H1 (cell line): ENCODE measurements at regions not wholly inside any gene's neighbourhood (a gene's known extent, or its start where the extent isn't known, plus 50 kb on each side); places are given as distances from the start of the nearest gene placed in this dataset.

ENCODE experiments used
- CTCF ChIP-seq, 3 experiments: IDR thresholded peaks; 1 replicate in 2 of 3; 2 replicates in 1 of 3; pipeline versions ENCODE4 v1.5.1 to v1.6.1; 2011; ENCODE audit warnings: low read length in 3 of 3, mild to moderate bottlenecking in 3 of 3, inconsistent platforms in 2 of 3, low read depth in 1 of 3, moderate library complexity in 1 of 3; ENCODE audit not compliant: insufficient read depth in 1 of 3; ENCODE audit errors: control extremely low read depth in 1 of 3
- EP300 ChIP-seq, 2 experiments: IDR thresholded peaks; 1 replicate in 1 of 2; 2 replicates in 1 of 2; pipeline ENCODE4 v1.6.1; 2011 to 2012; ENCODE audit warnings: low read depth in 2 of 2, low read length in 2 of 2, mild to moderate bottlenecking in 2 of 2, borderline replicate concordance in 1 of 2, inconsistent platforms in 1 of 2, moderate library complexity in 1 of 2
- EZH2 ChIP-seq: fragments of 200-600 bp; sonication (generic); IDR thresholded peaks from 2 replicates; pipeline ENCODE4 v1.7.1; 2012; ENCODE audit warnings: low read depth, mild to moderate bottlenecking, moderate library complexity, low read length, inconsistent platforms; ENCODE audit not compliant: severe bottlenecking
- GABPA ChIP-seq: IDR thresholded peaks from 2 replicates; pipeline ENCODE4 v1.6.1; 2011; ENCODE audit warnings: mild to moderate bottlenecking, low read length, moderate library complexity, borderline replicate concordance; ENCODE audit not compliant: insufficient read depth
- HDAC6 ChIP-seq: IDR thresholded peaks from one replicate; pipeline ENCODE4 v1.7.1; 2012; ENCODE audit warnings: low read depth, mild to moderate bottlenecking, inconsistent platforms, low read length, moderate library complexity
- JUN ChIP-seq: IDR thresholded peaks from 2 replicates; pipeline ENCODE4 v1.6.1; 2011; ENCODE audit warnings: low read depth, mild to moderate bottlenecking, improper control_type of control experiment, low read length
- MAFK ChIP-seq: IDR thresholded peaks from 2 replicates; pipeline ENCODE4 v1.6.1; 2012; ENCODE audit warnings: low read depth, mild to moderate bottlenecking, improper control_type of control experiment, low read length
- POLR2A ChIP-seq, 2 experiments: IDR thresholded peaks; 1 replicate in 1 of 2; 2 replicates in 1 of 2; pipeline ENCODE4 v1.6.1; 2011; ENCODE audit warnings: low read depth in 2 of 2, low read length in 2 of 2, mild to moderate bottlenecking in 2 of 2; ENCODE audit errors: control extremely low read depth in 1 of 2
- POLR2AphosphoS5 ChIP-seq: IDR thresholded peaks from 2 replicates; pipeline ENCODE4 v1.6.1; 2011; ENCODE audit warnings: low read depth, low read length
- RNF2 ChIP-seq: fragments of 200-900, 300-1000 bp; sonication (generic); IDR thresholded peaks from 2 replicates; pipeline ENCODE4 v1.7.1; 2016; ENCODE audit warnings: borderline replicate concordance, low read depth, mild to moderate bottlenecking, antibody characterized with exemption, low read length; ENCODE audit not compliant: poor library complexity, severe bottlenecking; ENCODE audit errors: missing control alignments
- TAF1 ChIP-seq: IDR thresholded peaks from 2 replicates; pipeline ENCODE4 v1.6.1; 2011; ENCODE audit warnings: mild to moderate bottlenecking, low read depth, low read length
- TF ChIP-seq, protein P1 (sequence below): IDR thresholded peaks from 2 replicates; pipeline ENCODE4 v1.6.1; 2011; ENCODE audit warnings: low read depth, mild to moderate bottlenecking, low read length; ENCODE audit not compliant: insufficient read depth

- TF ChIP-seq CTCF (IDR thresholded peaks at IDR 0.05; ENCODE audit: control extremely low read depth in 1 of 3, insufficient read depth in 1 of 3, low read depth in 1 of 3, low read length in 3 of 3) (no peak), EZH2 (no peak), POLR2AphosphoS5 (no peak), POLR2A (IDR thresholded peaks at IDR 0.05; ENCODE audit: control extremely low read depth in 1 of 2, low read depth in 2 of 2, low read length in 2 of 2) (no peak), TAF1 (no peak), HDAC6 (no peak), JUN (no peak), RNF2 (no peak), EP300 (IDR thresholded peaks at IDR 0.05; ENCODE audit: borderline replicate concordance in 1 of 2, low read depth in 2 of 2, low read length in 2 of 2) (no peak), GABPA (no peak), MAFK (no peak)
- TF ChIP-seq, protein P1, sequence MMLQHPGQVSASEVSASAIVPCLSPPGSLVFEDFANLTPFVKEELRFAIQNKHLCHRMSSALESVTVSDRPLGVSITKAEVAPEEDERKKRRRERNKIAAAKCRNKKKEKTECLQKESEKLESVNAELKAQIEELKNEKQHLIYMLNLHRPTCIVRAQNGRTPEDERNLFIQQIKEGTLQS: no peak
Measured at GRCh38 chr20:46807998-46808397, 86.6 kb upstream of the EYA2 start.
